CD4-positive, alpha-beta T cell (primary cell): ENCODE measurements at regions not wholly inside any gene's neighbourhood (a gene's known extent, or its start where the extent isn't known, plus 50 kb on each side); places are given as distances from the start of the nearest gene placed in this dataset.

Experiments used
- ATAC-seq: fragments of 200-7000 bp; cut with Tn5 transposase; one replicate; pipeline ENCODE4 v1.10.0; 2022; ENCODE audit warnings: mild to moderate bottlenecking; ENCODE audit not compliant: poor library complexity
- CTCF ChIA-PET: fragments of 350-600 bp; sonication (Branson Sonifier 250); formaldehyde crosslinking; loops from one replicate; lab custom pipeline; 2021; ENCODE audit warnings: antibody characterized with exemption, inconsistent platforms; lab: Charles Lee
- POLR2A ChIA-PET: fragments of 350-600 bp; sonication (Branson Sonifier 250); formaldehyde crosslinking; loops from one replicate; lab custom pipeline; 2021; ENCODE audit warnings: antibody characterized with exemption, inconsistent platforms; lab: Charles Lee
- DNase-seq, 14 experiments: peaks; one replicate each; pipeline ENCODE4 v3.0.0-alpha.2; 2013 to 2020; ENCODE audit warnings: mixed read lengths in 2 of 14
- H3K27ac ChIP-seq, 2 donors: one replicate each; pipeline versions ENCODE4 v1.5.1 to v1.7.0; 2013; ENCODE audit warnings: low read length in 2 of 2, low read depth in 1 of 2, mild to moderate bottlenecking in 1 of 2
- H3K27me3 ChIP-seq, 2 experiments: 1 replicate in 1 of 2; 2 replicates in 1 of 2; pipeline versions ENCODE4 v1.6.1 to v1.7.0; 2013; ENCODE audit warnings: low read length in 2 of 2, control low read depth in 1 of 2, mild to moderate bottlenecking in 1 of 2, moderate library complexity in 1 of 2; ENCODE audit not compliant: insufficient read depth in 2 of 2, control insufficient read depth in 1 of 2
- H3K36me3 ChIP-seq: one replicate; pipeline ENCODE4 v1.6.1; 2013; ENCODE audit warnings: low read length, control low read depth; ENCODE audit not compliant: insufficient read depth
- H3K4me1 ChIP-seq: one replicate; pipeline ENCODE4 v1.6.1; 2013; ENCODE audit warnings: low read length, control low read depth; ENCODE audit not compliant: insufficient read depth
- H3K4me3 ChIP-seq: one replicate; pipeline ENCODE4 v1.5.1; 2013; ENCODE audit warnings: mild to moderate bottlenecking, low read length, moderate library complexity
- H3K9me3 ChIP-seq, 2 experiments: 1 replicate in 1 of 2; 2 replicates in 1 of 2; pipeline versions ENCODE4 v1.6.1 to v1.7.0; 2013; ENCODE audit warnings: low read length in 2 of 2, mild to moderate bottlenecking in 2 of 2, control low read depth in 1 of 2, moderate library complexity in 1 of 2; ENCODE audit not compliant: control insufficient read depth in 1 of 2, insufficient read depth in 1 of 2
- H3K27ac Mint-ChIP-seq: one replicate; pipeline ENCODE4 v1.8.0; 2020; ENCODE audit warnings: mixed read lengths
- H3K27me3 Mint-ChIP-seq: one replicate; pipeline ENCODE4 v1.8.0; 2021; ENCODE audit warnings: mixed read lengths
- H3K36me3 Mint-ChIP-seq: one replicate; pipeline ENCODE4 v1.8.0; 2021; ENCODE audit warnings: low read depth, mixed read lengths
- H3K4me1 Mint-ChIP-seq: one replicate; pipeline ENCODE4 v1.8.0; 2021; ENCODE audit warnings: low read depth, mixed read lengths
- H3K4me3 Mint-ChIP-seq: one replicate; pipeline ENCODE4 v1.8.0; 2020; ENCODE audit warnings: mild to moderate bottlenecking, mixed read lengths
- H3K9me3 Mint-ChIP-seq: one replicate; pipeline ENCODE4 v1.8.0; 2020; ENCODE audit warnings: mixed read lengths
- intact Hi-C, 2 experiments: fragments of 100-400 bp; cut with DNase I in 1 of 2; cut with micrococcal nuclease in 1 of 2; formaldehyde crosslinking; loops; one replicate each; pipeline versions ENCODE4 v1.15.1 to v1.9.0; 2023 to 2025; cut with DNase I, micrococcal nuclease
- TF ChIP-seq, protein P1 (sequence below): fragments of 200-600 bp; IDR thresholded peaks from one replicate; pipeline ENCODE4 v1.8.0; 2022; ENCODE audit warnings: antibody characterized with exemption, mild to moderate bottlenecking

DNA sequence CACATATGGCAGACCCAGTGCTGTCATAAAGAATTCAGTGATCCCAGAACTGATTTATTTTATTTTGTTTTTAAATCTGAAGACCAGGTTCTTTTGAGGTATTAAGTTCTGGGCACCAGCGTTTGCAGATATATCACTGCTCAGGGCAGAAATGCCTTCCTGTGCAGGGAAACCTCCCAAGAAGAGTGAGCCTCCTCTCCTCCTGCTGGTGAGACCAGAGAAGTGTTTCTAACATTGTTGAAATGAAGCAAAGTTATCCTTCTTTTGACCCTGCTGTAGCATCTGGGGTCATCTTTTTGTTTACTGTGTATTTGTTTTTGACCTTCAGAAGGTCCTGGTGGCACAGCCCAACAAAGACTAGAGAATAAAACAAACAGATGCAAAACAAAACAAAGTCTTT lies 94.0 kb downstream of the AQP4 start:
- DNase-seq: no peak
- peaks cover 0 to 4% of the 10 kb centered on the region in 2 experiments for H3K27me3 ChIP-seq
- no peaks in the 10 kb centered on the region for H3K9me3 ChIP-seq
- H3K9me3 Mint-ChIP-seq: peaks cover 3% of the 10 kb centered on the region
- H3K36me3 ChIP-seq: no peaks in the 10 kb centered on the region
- CTCF ChIA-PET: no interaction called here
- TF ChIP-seq, protein P1, sequence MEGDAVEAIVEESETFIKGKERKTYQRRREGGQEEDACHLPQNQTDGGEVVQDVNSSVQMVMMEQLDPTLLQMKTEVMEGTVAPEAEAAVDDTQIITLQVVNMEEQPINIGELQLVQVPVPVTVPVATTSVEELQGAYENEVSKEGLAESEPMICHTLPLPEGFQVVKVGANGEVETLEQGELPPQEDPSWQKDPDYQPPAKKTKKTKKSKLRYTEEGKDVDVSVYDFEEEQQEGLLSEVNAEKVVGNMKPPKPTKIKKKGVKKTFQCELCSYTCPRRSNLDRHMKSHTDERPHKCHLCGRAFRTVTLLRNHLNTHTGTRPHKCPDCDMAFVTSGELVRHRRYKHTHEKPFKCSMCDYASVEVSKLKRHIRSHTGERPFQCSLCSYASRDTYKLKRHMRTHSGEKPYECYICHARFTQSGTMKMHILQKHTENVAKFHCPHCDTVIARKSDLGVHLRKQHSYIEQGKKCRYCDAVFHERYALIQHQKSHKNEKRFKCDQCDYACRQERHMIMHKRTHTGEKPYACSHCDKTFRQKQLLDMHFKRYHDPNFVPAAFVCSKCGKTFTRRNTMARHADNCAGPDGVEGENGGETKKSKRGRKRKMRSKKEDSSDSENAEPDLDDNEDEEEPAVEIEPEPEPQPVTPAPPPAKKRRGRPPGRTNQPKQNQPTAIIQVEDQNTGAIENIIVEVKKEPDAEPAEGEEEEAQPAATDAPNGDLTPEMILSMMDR: no peak
- H3K27ac Mint-ChIP-seq: no peak overlapping the region
- H3K36me3 Mint-ChIP-seq: no peaks in the 10 kb centered on the region
- no peaks in the 10 kb centered on the region for H3K4me1 ChIP-seq
- H3K27me3 Mint-ChIP-seq: no peaks in the 10 kb centered on the region
- no peak overlapping the region for H3K4me3 ChIP-seq
- H3K4me3 Mint-ChIP-seq: no peak overlapping the region
- H3K27ac ChIP-seq: no peak overlapping the region
- intact Hi-C loops: no loop called here
- no peak for ATAC-seq
- POLR2A ChIA-PET: no interaction called here
- H3K4me1 Mint-ChIP-seq: no peaks in the 10 kb centered on the region

- H3K36me3 Mint-ChIP-seq: no peaks in the 10 kb centered on the region
- no peaks in the 10 kb centered on the region for H3K27me3 ChIP-seq
Observed at GRCh38 chr18:26768385-26768784, 97.1 kb downstream of the AQP4 start.

GRCh38 chr18:26765498-26765897 lies 100.0 kb downstream of the AQP4 start:
- Histone ChIP-seq H3K4me1 (no peaks in the 10 kb centered on the region), H3K4me3 (no peak overlapping the region), H3K27ac (no peak overlapping the region), H3K36me3 (no peaks in the 10 kb centered on the region), H3K9me3 (peaks cover 0 to 12% of the 10 kb centered on the region in 2 experiments), H3K27me3 (no peaks in the 10 kb centered on the region)
- H3K4me1 Mint-ChIP-seq: no peaks in the 10 kb centered on the region
- no peaks in the 10 kb centered on the region for H3K27me3 Mint-ChIP-seq
- no peak for ATAC-seq
- no peak overlapping the region for H3K4me3 Mint-ChIP-seq
- H3K9me3 Mint-ChIP-seq: peaks cover 6% of the 10 kb centered on the region
- no peak overlapping the region for H3K27ac Mint-ChIP-seq
- intact Hi-C loops: no loop called here
- POLR2A ChIA-PET: no interaction called here
- H3K36me3 Mint-ChIP-seq: no peaks in the 10 kb centered on the region
- TF ChIP-seq, protein P1: no peak
- DNase-seq: no peak
- CTCF ChIA-PET: no interaction called here

More at GRCh38 chr18:26768385-26768784, 97.1 kb downstream of the AQP4 start:
- CTCF ChIA-PET: no interaction called here
- H3K4me3 ChIP-seq: no peak overlapping the region
- TF ChIP-seq, protein P1: no peak
- ATAC-seq: no peak
- H3K9me3 Mint-ChIP-seq: peaks cover 5% of the 10 kb centered on the region
- no peak overlapping the region for H3K27ac Mint-ChIP-seq
- H3K4me1 Mint-ChIP-seq: no peaks in the 10 kb centered on the region
- H3K4me3 Mint-ChIP-seq: no peak overlapping the region
- no peaks in the 10 kb centered on the region for H3K27me3 Mint-ChIP-seq
- no peaks in the 10 kb centered on the region for H3K36me3 ChIP-seq
- intact Hi-C loops: no loop called here
- H3K9me3 ChIP-seq: no peaks in the 10 kb centered on the region
- H3K4me1 ChIP-seq: no peaks in the 10 kb centered on the region
- DNase-seq: no peak
- POLR2A ChIA-PET: no interaction called here
- H3K27ac ChIP-seq: no peak overlapping the region
